HPDE6-E6E7 (cell line): ENCODE measurements at regions not wholly inside any gene's neighbourhood (a gene's known extent, or its start where the extent isn't known, plus 50 kb on each side); places are given as distances from the start of the nearest gene placed in this dataset.
"Not testable (repeated sequence)": the region's sequence is repeated elsewhere in the genome, so short reads cannot be mapped to it uniquely, and the experiment has no call there.

ENCODE experiments used
- DNase-seq: peaks from one replicate; pipeline ENCODE4 v3.0.0; 2011; ENCODE audit warnings: missing footprints; ENCODE audit errors: extremely low spot score

GRCh38 chr17:72470121-72470705 is 349.4 kb downstream of the SOX9 start:
- no peak for DNase-seq

- no peak for DNase-seq
Measured at GRCh38 chr17:72470734-72471133, 349.9 kb downstream of the SOX9 start.

GRCh38 chr17:72471296-72471695 is 350.5 kb downstream of the SOX9 start:
- no peak for DNase-seq

- no peak for DNase-seq
Measured at GRCh38 chr17:72472106-72472505, 351.3 kb downstream of the SOX9 start.

GRCh38 chr17:72472853-72473390 is 352.1 kb downstream of the SOX9 start:
- DNase-seq: not testable (repeated sequence)

GRCh38 chr17:72474243-72474642 is 353.4 kb downstream of the SOX9 start:
- DNase-seq: no peak

- DNase-seq: no peak
Measured at GRCh38 chr17:72474719-72475477, 354.1 kb downstream of the SOX9 start.

- no peak for DNase-seq
Measured at GRCh38 chr17:72476134-72476533, 355.3 kb downstream of the SOX9 start.

- no peak for DNase-seq
Measured at GRCh38 chr17:72476575-72476986, 355.8 kb downstream of the SOX9 start.

- no peak for DNase-seq
Measured at GRCh38 chr17:72477491-72477890, 356.7 kb downstream of the SOX9 start.

- no peak for DNase-seq
Measured at GRCh38 chr17:72479113-72479512, 358.3 kb downstream of the SOX9 start.

GRCh38 chr17:72481572-72481971 is 360.8 kb downstream of the SOX9 start:
- no peak for DNase-seq

GRCh38 chr17:72485596-72485995 is 364.8 kb downstream of the SOX9 start:
- no peak for DNase-seq

GRCh38 chr17:72486806-72487205 is 366.0 kb downstream of the SOX9 start:
- DNase-seq: no peak

GRCh38 chr17:72487731-72488494 is 367.1 kb downstream of the SOX9 start:
- DNase-seq: no peak

- no peak for DNase-seq
Measured at GRCh38 chr17:72488555-72489271, 367.9 kb downstream of the SOX9 start.

GRCh38 chr17:72489272-72489641 is 368.4 kb downstream of the SOX9 start:
- no peak for DNase-seq

- DNase-seq: no peak
Measured at GRCh38 chr17:72491102-72491501, 370.3 kb downstream of the SOX9 start.

GRCh38 chr17:72492494-72492893 is 371.7 kb downstream of the SOX9 start:
- DNase-seq: no peak

- no peak for DNase-seq
Measured at GRCh38 chr17:72492941-72493340, 372.1 kb downstream of the SOX9 start.

- DNase-seq: no peak
Measured at GRCh38 chr17:72494566-72494965, 373.7 kb downstream of the SOX9 start.

GRCh38 chr17:72496461-72496860 is 375.6 kb downstream of the SOX9 start:
- no peak for DNase-seq
